Activated T-helper 1 cell treated with anti-CD3 and anti-CD28 coated beads, Interleukin-12 subunit alpha, Interleukin-12 subunit beta, Interleukin-2, Interleukin-4 antibody, amounts not matched to agents 30 ng/mL and 10 ng/mL and 1 ng/mL, durations not matched to agents 14 hours and 24 hours and 36 hours (primary cell): ENCODE measurements at regions not wholly inside any gene's neighbourhood (a gene's known extent, or its start where the extent isn't known, plus 50 kb on each side); places are given as distances from the start of the nearest gene placed in this dataset.

ENCODE experiments used
- DNase-seq: peaks from one replicate; pipeline ENCODE4 v3.0.0; 2021; ENCODE audit warnings: low spot score
- H3K27ac Mint-ChIP-seq: one replicate; pipeline ENCODE4 v1.8.0; 2021; ENCODE audit warnings: mild to moderate bottlenecking, mixed read lengths
- H3K27me3 Mint-ChIP-seq: one replicate; pipeline ENCODE4 v1.8.0; 2022; ENCODE audit warnings: mild to moderate bottlenecking, moderate library complexity, mixed read lengths; ENCODE audit not compliant: insufficient read depth
- H3K36me3 Mint-ChIP-seq: one replicate; pipeline ENCODE4 v1.8.0; 2021; ENCODE audit warnings: low read depth, mixed read lengths
- H3K4me1 Mint-ChIP-seq: one replicate; pipeline ENCODE4 v1.8.0; 2021; ENCODE audit warnings: low read depth, mixed read lengths
- H3K4me3 Mint-ChIP-seq: one replicate; pipeline ENCODE4 v1.8.0; 2021; ENCODE audit warnings: mild to moderate bottlenecking, moderate library complexity, mixed read lengths
- H3K9me3 Mint-ChIP-seq: one replicate; pipeline ENCODE4 v1.8.0; 2021; ENCODE audit warnings: mixed read lengths
- intact Hi-C: fragments of 100-400 bp; cut with micrococcal nuclease; formaldehyde crosslinking; loops from one replicate; pipeline ENCODE4 v1.15.1; 2024

GRCh38 chr10:3595736-3596135 lies 189.3 kb downstream of the KLF6 start:
- intact Hi-C loops: no loop called here
- Mint-ChIP-seq H3K9me3 (no peaks in the 10 kb centered on the region), H3K27ac (no peak overlapping the region), H3K4me3 (no peak overlapping the region), H3K27me3 (peaks cover 23% of the 10 kb centered on the region), H3K36me3 (no peaks in the 10 kb centered on the region), H3K4me1 (no peaks in the 10 kb centered on the region)
- DNase-seq: no peak

- Mint-ChIP-seq H3K4me1 (no peaks in the 10 kb centered on the region), H3K27ac (no peak overlapping the region), H3K36me3 (no peaks in the 10 kb centered on the region), H3K27me3 (peaks cover 19% of the 10 kb centered on the region), H3K4me3 (no peak overlapping the region), H3K9me3 (no peaks in the 10 kb centered on the region)
- intact Hi-C loops: no loop called here
- DNase-seq: no peak
Observed at GRCh38 chr10:3593611-3594010, 191.4 kb downstream of the KLF6 start.

DNA sequence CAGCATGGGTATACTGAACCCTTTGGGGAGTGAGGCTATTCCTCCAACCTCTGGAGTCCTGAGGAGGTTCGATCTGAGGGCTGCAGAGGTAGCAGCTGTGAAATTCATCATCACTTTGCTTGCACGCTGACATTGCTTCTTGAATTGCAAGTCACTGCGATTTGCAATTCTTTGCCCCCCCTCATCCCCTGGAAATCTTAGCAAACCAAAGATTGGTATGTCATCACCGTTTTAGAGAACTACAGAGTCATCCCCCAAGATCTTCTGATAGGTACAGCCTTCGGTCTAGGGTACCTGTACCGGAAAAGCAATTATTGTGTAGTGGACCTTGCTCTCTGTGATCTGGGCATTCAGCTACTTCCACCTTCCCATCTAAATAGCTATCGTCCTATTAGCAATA lies 192.6 kb downstream of the KLF6 start:
- DNase-seq: no peak
- no peaks in the 10 kb centered on the region for H3K9me3 Mint-ChIP-seq
- no peaks in the 10 kb centered on the region for H3K4me1 Mint-ChIP-seq
- H3K27me3 Mint-ChIP-seq: peaks cover 25% of the 10 kb centered on the region
- H3K4me3 Mint-ChIP-seq: no peak overlapping the region
- no peak overlapping the region for H3K27ac Mint-ChIP-seq
- H3K36me3 Mint-ChIP-seq: no peaks in the 10 kb centered on the region
- intact Hi-C loops: no loop called here

- no peaks in the 10 kb centered on the region for H3K36me3 Mint-ChIP-seq
- intact Hi-C loops: no loop called here
- H3K9me3 Mint-ChIP-seq: no peaks in the 10 kb centered on the region
- no peak overlapping the region for H3K27ac Mint-ChIP-seq
- H3K4me3 Mint-ChIP-seq: no peak overlapping the region
- H3K27me3 Mint-ChIP-seq: peaks cover 20% of the 10 kb centered on the region
- no peaks in the 10 kb centered on the region for H3K4me1 Mint-ChIP-seq
- DNase-seq: no peak
Observed at GRCh38 chr10:3588816-3589215, 196.2 kb downstream of the KLF6 start.

- no peak for DNase-seq
- peaks cover 17% of the 10 kb centered on the region for H3K27me3 Mint-ChIP-seq
- no peaks in the 10 kb centered on the region for H3K36me3 Mint-ChIP-seq
- no peaks in the 10 kb centered on the region for H3K4me1 Mint-ChIP-seq
- no peaks in the 10 kb centered on the region for H3K9me3 Mint-ChIP-seq
- intact Hi-C loops: no loop called here
- H3K4me3 Mint-ChIP-seq: no peak overlapping the region
- H3K27ac Mint-ChIP-seq: no peak overlapping the region
Observed at GRCh38 chr10:3588346-3588745, 196.7 kb downstream of the KLF6 start.

GRCh38 chr10:3584926-3585784 lies 199.9 kb downstream of the KLF6 start:
- Mint-ChIP-seq H3K9me3 (no peaks in the 10 kb centered on the region), H3K36me3 (no peaks in the 10 kb centered on the region), H3K4me3 (no peak overlapping the region), H3K27ac (no peak overlapping the region), H3K27me3 (peaks cover 20% of the 10 kb centered on the region), H3K4me1 (peaks cover under 1% of the 10 kb centered on the region)
- DNase-seq: no peak
- intact Hi-C loops: no loop called here

- H3K9me3 Mint-ChIP-seq: no peaks in the 10 kb centered on the region
- peaks cover 10% of the 10 kb centered on the region for H3K4me1 Mint-ChIP-seq
- peaks cover 13% of the 10 kb centered on the region for H3K27me3 Mint-ChIP-seq
- DNase-seq: no peak
- no peaks in the 10 kb centered on the region for H3K36me3 Mint-ChIP-seq
- intact Hi-C loops: no loop called here
- H3K27ac Mint-ChIP-seq: no peak overlapping the region
- H3K4me3 Mint-ChIP-seq: no peak overlapping the region
Observed at GRCh38 chr10:3580565-3580964, 204.4 kb downstream of the KLF6 start.

GRCh38 chr10:3579845-3580244 lies 205.2 kb downstream of the KLF6 start:
- no peaks in the 10 kb centered on the region for H3K9me3 Mint-ChIP-seq
- DNase-seq: no peak
- no peaks in the 10 kb centered on the region for H3K36me3 Mint-ChIP-seq
- intact Hi-C loops: no loop called here
- peaks cover 13% of the 10 kb centered on the region for H3K27me3 Mint-ChIP-seq
- peaks cover 10% of the 10 kb centered on the region for H3K4me1 Mint-ChIP-seq
- no peak overlapping the region for H3K27ac Mint-ChIP-seq
- H3K4me3 Mint-ChIP-seq: no peak overlapping the region

- H3K4me3 Mint-ChIP-seq: no peak overlapping the region
- H3K36me3 Mint-ChIP-seq: no peaks in the 10 kb centered on the region
- H3K27ac Mint-ChIP-seq: no peak overlapping the region
Observed at GRCh38 chr10:3578682-3579081, 206.3 kb downstream of the KLF6 start.

DNA sequence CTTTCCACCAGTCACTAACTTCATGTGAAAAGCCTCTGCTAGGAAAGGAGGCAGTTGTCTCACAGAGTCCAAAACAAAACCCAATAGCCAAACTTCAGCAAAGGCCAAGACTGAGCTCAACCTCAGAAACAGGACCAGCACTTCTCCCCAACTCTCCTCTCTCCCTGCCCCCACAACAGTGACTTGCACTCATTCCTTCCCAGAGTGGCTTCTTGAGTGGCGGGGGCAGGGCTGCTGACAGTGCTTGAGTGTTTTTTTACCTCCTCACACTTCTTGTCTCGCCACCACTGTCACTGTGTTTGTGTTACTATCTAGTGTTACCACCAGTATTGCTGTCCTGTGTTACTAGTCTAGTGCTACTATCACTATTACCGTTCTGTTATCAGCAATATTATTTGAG lies 206.8 kb downstream of the KLF6 start:
- intact Hi-C loops: no loop called here
- H3K27me3 Mint-ChIP-seq: peaks cover 14% of the 10 kb centered on the region
- no peaks in the 10 kb centered on the region for H3K36me3 Mint-ChIP-seq
- H3K4me3 Mint-ChIP-seq: no peak overlapping the region
- DNase-seq: no peak
- H3K27ac Mint-ChIP-seq: no peak overlapping the region
- H3K4me1 Mint-ChIP-seq: peaks cover 10% of the 10 kb centered on the region
- H3K9me3 Mint-ChIP-seq: no peaks in the 10 kb centered on the region

More at GRCh38 chr10:3578682-3579081, 206.3 kb downstream of the KLF6 start:
- no peak for DNase-seq
- peaks cover 14% of the 10 kb centered on the region for H3K27me3 Mint-ChIP-seq
- no peaks in the 10 kb centered on the region for H3K9me3 Mint-ChIP-seq
- intact Hi-C loops: no loop called here
- peaks cover 10% of the 10 kb centered on the region for H3K4me1 Mint-ChIP-seq

DNA sequence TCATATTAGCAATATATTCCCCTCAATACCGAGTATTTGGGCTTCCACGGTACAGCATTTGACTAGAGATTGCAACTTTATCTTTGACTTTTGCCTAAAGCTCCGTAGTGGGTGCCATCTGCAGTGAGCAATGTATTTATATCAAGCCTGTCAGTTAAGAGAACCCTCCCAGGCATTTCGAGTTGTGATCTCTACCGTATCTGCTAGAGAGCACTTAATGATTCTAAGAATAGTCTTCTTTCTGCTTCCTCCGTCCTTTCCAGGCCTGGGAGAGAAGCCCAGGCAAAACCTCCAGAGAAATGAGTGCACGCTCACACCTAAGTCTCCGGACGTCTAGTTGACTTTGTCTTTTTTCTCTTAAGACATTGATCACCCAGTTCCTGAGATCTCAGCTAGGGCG lies 210.6 kb downstream of the KLF6 start:
- H3K27ac Mint-ChIP-seq: no peak overlapping the region
- no peak overlapping the region for H3K4me3 Mint-ChIP-seq
- H3K9me3 Mint-ChIP-seq: no peaks in the 10 kb centered on the region
- H3K36me3 Mint-ChIP-seq: no peaks in the 10 kb centered on the region
- DNase-seq: no peak
- H3K4me1 Mint-ChIP-seq: peaks cover 3% of the 10 kb centered on the region
- intact Hi-C loops: no loop called here
- H3K27me3 Mint-ChIP-seq: peaks cover 8% of the 10 kb centered on the region

- Mint-ChIP-seq H3K9me3 (no peaks in the 10 kb centered on the region), H3K27ac (no peak overlapping the region), H3K27me3 (peaks cover 8% of the 10 kb centered on the region), H3K4me1 (no peaks in the 10 kb centered on the region), H3K36me3 (no peaks in the 10 kb centered on the region), H3K4me3 (no peak overlapping the region)
- intact Hi-C loops: no loop called here
- no peak for DNase-seq
Observed at GRCh38 chr10:3573498-3573897, 211.5 kb downstream of the KLF6 start.

- peaks cover 3% of the 10 kb centered on the region for H3K9me3 Mint-ChIP-seq
- peaks cover 15% of the 10 kb centered on the region for H3K4me1 Mint-ChIP-seq
- intact Hi-C loops: no loop called here
- DNase-seq: no peak
- no peak overlapping the region for H3K27ac Mint-ChIP-seq
- H3K27me3 Mint-ChIP-seq: peaks cover 10% of the 10 kb centered on the region
- H3K4me3 Mint-ChIP-seq: no peak overlapping the region
- no peaks in the 10 kb centered on the region for H3K36me3 Mint-ChIP-seq
Observed at GRCh38 chr10:3571310-3571825, 213.6 kb downstream of the KLF6 start.
